NCI-H2196 (cell line): ENCODE measurements at regions not wholly inside any gene's neighbourhood (a gene's known extent, or its start where the extent isn't known, plus 50 kb on each side); places are given as distances from the start of the nearest gene placed in this dataset.

Experiments
- DNase-seq: peaks from one replicate; lab custom pipeline; 2025; ENCODE audit not compliant: unreplicated experiment; lab: John Stamatoyannopoulos, UW

DNA sequence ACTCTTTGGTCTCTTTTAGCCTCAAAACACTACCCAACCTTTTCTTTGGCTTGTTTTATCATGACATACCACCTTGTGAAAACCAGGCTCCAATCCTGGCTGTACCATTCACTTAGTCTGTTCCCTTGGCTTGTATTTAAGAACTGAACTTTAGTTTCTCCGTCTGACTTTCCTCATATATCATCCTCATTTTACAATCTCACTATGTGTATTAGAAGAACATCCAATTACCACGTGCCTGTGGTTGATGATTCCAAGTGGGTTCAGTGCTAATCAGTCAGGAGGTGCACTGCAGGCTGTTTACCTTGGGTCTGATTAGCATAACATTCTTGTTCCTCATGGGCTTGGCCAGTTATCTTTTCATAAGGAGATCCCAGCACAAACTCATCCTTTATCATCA is 144.8 kb upstream of the KLF14 start:
- no peak for DNase-seq

DNA sequence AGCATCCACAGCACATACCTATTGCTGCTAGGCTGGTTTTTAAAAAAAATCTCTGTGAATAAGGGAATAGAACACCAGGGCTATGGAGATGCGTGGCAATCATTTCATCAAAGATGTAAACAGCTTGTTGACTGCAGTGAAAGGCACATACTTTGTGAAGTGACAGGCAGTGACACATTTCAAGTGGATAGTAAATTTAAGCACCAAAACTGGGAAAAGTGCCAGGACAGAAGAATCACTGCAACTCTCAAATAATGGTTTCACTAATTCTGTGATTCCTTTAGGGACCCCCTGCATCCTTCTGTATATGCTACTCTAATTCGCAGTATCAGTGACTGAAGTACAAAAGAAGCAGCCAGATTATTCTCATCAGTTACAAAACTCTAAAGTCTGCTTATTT is 145.2 kb upstream of the KLF14 start:
- no peak for DNase-seq

DNA sequence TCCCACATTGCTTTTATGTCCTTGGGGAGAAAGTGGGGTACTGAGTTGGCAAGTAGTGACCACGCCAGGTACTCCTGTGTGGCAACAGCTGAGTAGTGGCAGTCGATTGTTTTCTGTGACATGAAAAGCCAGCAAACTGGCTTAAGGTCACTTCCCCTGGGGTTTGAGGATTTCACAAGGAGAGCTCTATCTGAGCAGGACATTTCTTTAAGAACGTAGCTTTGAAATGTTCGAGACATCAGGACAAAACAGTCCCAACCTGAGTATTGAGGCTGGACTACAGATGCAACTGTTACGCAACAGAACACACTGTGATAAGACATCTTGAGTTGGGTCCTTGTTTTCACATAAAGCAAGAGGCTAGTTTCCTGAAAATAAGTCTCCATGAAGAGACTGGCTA is 146.7 kb upstream of the KLF14 start:
- no peak for DNase-seq

DNA sequence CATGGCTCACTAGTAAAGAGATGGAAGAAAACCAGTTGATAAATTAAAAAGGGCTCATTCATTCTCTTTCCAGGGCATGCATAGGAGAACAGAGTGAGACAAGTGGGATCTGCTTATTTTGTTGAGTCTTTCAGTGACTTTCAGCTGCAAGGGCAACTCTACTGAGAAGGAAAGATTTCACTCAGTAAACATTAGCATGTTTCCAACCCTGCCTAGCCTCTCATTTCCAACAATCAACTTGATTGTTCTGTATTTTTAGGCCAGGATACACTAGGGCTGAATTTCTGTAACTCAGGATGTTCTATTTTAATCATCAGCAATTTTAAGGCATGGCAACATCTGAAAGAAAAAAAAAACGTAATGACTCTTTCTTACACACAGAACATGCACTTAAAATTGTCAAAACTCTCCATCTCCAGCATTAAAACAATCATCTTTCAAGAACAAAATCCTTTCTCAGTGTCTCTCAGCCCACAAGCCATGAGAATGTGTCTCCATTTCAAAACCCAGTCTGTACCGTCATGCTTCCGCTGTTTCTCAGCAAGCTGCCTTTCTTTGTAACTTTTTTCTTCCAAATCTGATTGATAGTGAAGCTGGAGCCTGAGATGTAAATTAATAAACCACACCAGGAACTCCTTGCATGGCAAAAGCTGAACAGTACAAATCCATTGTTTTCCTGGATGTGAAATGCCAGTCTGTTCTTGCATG is 147.2 kb upstream of the KLF14 start:
- no peak for DNase-seq

DNA sequence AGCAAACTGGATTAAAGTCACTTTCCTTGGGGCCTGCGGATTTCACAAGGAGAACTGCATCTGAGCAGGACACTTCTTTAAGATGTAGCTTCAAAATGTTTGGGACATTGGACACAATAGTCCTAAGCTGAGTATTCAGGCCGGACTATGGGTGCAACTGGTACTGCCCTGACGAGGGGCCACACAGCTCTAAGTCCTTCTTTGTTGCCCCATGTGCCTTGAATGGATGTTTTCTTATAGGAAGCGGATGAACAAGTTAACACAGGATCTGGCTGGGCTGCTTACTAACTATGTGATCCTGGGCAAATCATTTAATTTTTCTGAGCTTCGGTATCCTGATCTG is 147.8 kb upstream of the KLF14 start:
- no peak for DNase-seq

DNA sequence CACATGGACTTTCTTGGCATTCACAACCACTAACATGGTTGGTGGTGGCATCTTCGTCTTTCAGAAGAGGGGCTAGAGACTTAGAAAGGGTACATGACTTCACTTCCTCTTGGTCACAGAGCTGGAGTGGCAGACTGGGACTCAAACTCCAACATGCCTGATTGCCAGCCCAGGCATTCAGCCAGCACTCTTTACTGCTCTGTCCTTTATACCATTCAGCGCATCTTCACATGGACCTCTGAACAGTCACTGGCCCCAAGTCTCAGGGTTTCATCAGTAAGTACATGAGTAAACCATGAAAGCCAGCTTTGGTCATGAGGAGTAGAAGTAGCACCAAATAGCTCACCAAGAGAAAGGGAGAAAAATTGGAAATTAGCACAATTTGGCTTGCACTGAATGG is 148.4 kb upstream of the KLF14 start:
- DNase-seq, result no peak

DNA sequence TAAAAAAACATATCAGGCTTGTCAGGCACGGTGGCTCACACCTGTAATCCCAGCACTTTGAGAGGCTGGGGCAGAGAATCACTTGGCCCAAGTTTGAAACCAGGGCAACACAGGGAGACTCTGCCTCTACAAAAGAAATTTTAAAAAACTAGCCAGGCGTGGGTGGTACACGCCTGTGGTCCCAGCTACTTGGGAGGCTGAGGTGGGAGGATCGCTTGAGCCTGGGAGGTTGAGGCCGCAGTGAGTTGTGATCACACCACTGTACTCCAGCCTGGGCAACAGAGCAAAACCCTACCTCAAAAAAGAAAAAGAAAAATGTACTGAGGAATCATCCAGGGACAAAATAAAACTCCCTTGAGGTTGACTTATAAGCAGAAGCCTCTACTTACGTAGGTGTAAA is 149.9 kb upstream of the KLF14 start:
- DNase-seq, result no peak

DNA sequence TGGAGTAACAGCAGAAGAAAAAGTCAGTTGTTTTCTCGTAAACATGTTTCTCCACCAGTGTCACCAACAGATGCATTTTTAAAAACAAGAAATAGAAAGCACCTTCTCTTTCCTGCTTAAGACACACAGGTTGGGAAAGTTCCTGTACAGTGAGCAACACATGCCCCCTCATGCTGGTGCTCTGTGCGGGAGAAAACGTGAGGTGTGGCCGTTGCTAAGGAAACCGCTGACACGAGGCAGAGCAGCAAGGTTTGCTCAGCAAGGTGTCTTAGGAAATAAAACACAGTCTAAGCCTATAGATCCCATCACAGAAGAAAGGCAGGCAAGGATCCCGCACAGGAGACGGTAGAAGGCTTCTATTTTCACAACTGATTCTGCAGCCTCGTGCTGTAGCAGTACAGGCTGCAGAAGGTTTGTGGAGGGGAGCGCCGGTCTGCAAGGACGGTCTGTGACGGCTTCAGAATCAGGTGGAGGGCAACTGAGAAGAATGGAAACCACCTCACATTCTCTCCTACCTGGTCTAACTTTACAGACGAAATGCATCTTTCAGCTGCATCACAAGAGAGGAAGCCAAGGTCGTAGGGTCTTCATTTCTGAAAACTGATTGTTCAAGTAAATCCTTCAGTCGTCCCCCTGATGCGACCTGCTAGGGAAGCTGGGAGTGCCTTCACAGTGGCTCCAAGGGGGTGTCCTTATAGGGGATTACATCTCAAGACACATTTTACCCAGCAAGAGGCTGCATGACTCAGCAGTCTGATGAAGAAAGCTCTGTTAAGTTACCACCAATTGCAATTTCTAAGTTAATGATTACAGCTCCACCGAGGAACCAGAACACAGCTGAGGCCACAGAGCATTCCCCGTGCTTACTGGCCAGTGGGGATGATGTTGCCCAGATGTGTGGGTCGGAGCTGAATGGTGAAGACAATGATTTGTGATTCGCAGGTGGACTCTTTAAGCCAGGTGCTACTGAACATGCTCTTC is 150.7 kb upstream of the KLF14 start:
- no peak for DNase-seq

DNA sequence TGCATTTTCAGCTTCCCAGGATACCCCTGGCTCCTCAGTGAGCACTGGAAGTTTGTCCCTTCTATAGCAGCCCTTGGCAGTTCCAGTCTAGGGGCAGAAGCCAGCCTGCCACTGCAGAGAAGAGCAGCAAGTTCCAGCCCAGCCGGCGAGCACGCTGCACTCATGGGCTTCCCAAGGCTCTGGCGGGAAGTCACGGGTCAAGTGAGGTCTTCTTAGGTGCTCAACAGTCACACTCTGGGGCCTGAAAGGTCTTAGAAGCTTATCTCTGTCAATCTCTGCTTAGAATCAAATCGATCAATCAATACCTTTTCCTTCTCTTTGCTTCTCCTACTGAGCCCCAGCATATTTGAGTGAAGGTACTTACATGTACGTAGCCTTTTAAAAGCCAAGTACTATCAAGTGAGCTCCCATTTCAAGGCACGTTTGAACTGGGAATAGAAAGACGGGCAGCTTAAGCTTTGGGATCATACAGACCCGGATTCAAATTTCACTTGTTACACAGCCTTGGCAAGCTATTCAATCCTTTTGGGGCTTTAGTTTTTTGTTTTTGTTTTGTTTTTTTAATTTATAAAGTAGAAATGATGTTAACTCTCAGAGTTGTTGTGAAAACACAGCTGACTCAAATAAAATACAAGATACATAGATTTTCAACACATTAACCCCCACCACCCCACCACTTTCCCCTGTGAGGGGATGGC is 152.6 kb upstream of the KLF14 start:
- no peak for DNase-seq

DNA sequence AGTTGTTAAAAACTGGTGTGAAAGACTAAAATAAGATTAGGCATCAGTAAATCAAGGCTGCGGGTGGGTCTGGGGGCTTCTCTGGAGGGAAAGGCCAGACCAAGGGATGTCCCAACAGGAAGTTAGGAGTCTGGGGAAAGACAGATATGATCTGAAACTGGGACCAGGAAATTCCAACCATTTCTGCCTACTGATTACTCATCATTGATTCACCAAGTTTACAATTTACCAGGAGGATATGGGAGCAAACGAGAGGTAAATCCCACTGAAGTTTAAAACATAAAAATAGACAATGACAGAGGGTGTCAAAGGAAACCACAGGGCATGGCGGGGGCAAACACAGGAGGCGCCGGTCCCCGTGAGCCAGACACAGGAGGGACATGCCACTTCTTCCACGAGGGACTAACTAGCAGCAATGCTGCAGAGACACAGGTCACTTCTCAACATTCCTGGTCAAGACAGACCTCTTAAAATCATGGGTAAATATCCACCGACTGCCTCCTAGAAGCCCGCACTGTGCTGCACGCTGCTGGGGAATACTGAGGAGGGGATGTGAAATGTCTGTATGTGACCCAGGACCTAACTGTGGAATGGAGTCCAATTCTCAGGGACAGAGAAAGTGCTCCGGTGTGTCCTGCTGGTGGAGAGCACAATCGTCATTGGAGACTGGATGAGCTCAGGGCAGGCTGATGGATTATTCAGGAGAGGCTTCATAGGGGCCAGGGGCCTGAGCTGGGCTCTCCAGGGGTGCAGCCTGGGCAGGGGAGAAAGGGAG is 153.4 kb upstream of the KLF14 start:
- no peak for DNase-seq

DNA sequence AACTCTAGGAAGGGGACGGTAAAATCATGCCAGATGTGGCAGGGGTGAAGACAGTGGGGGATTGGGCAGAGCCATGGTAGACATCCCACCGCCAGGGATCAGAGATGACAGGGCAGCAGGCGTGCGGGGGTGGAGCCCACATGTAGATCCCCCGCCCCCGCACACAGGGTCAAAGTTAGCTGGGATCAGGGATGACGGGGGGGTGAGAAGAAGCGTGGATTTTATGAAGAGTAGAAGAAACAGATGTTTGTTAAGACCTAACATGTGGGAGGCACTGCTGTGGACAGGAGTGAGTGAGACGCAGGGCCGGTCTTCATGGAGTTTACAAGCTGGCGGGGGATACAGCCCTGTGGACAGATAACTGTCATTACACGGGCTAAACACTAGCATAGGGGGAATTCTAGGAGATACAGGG is 154.0 kb upstream of the KLF14 start:
- DNase-seq, result no peak

DNA sequence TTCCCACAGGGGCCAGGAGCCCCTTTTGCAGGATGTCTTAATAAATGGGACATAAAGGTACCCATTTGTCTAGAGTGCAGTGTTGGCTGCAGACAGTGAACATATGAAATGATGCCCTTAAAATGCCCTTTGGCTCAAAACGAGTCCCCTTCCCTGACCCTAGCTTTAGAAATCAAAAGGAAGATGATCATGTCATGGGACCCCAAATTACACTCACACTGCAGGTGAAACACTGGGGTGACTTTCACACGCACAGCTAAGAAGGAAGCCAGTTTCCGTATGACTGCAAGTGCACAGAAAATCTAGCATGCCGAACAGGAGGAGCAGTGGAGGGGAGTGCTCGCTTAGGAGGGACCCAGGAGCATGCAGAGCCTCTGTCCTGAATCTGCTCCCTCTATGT is 154.5 kb upstream of the KLF14 start:
- DNase-seq, result no peak

DNA sequence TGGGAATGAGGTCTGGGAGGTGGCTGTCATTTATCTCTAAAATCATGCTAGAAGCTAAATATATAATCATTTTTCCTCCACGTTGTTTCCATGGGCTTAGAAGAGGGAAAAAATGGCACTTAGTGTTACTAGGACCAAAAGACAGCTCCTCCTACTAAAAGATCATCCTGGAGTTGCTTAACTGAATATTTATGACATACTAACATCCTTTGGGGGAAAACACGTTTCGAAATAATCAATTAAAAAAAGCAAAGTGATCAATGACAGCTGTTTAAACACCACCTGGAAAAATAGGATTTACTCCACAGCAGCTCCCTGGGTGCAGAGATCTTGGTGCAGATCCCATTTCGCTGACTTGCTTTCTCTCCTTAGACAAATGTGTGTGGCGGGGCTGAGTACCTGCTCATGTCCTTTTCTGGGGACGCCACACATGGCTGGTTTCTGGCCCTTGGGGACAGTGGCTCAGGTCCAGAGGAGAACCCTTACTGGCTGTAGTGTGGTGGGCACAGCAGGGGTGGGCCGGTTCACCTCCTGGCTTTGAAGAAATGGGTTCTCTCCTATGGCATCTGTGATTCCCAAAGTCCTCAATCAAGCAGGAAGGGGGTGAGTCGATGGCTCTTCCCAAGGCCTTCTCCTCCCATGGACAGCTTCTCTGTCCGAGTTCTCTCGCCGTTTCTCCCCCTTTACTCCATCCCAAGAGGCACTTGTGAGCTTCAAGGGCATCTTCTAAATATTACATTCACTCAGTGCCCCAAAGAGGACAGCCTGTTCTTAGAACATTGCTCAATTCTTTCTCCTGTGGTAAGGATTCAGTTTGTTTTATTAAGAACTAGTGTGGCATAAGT is 156.4 kb upstream of the KLF14 start:
- DNase-seq, result no peak

DNA sequence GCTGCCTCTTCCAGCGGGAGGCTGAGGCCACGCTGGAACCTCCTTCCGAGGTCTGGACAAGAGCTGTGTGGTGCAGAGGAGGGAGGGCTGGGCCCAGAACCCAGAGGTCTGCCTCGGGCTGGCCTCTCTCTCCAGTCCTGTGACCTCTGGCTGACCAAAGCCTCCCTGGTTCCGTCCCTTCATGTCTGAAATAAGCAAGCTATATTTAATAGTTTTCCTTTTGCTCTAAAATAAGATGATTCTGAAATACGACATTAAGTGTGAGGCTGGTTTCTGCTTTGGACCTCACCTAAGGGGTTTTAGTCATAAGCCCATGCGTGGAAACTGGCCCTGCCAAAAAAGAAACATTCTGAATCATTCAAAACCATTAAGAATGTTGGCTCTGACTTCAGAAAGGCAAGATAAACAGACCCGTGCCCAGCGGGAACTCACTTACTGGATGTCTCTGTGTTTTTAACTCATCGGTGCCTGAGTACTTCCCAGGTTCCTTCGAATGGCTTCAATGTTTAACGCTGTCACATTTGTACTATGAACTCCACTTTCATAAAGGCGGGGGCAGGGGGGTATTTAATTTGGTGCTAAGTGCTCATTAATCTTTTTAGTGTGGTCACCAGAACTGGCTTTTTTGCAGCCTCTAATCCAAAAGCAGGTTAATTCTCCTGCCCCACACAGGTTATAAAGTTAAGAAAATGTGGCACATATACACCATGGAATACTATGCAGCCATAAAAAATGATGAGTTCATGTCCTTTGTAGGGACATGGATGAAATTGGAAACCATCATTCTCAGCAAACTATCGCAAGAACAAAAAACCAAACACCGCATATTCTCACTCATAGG is 157.5 kb upstream of the KLF14 start:
- no peak for DNase-seq

DNA sequence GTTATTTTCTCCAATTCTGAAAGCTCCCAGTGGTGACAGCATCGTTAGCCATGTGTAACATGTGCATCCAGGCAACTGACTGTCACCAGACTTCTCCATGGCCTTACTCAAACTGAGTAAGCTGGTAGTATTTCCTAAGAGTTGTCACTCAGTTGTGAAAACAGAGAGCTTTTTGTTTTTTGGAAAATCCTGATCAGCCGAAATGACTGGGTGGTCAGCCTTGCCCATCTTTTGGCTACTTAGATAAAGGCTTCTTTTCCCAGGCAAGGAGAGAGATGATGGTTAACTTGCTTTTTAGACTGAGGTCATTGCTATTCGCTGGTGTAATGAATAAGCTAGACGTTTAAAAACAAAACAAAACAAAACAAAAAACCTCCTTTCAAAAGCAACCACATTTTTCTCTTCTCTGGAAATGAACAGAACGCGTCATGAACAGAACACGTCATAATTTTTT is 159.5 kb upstream of the KLF14 start:
- DNase-seq, result no peak

DNA sequence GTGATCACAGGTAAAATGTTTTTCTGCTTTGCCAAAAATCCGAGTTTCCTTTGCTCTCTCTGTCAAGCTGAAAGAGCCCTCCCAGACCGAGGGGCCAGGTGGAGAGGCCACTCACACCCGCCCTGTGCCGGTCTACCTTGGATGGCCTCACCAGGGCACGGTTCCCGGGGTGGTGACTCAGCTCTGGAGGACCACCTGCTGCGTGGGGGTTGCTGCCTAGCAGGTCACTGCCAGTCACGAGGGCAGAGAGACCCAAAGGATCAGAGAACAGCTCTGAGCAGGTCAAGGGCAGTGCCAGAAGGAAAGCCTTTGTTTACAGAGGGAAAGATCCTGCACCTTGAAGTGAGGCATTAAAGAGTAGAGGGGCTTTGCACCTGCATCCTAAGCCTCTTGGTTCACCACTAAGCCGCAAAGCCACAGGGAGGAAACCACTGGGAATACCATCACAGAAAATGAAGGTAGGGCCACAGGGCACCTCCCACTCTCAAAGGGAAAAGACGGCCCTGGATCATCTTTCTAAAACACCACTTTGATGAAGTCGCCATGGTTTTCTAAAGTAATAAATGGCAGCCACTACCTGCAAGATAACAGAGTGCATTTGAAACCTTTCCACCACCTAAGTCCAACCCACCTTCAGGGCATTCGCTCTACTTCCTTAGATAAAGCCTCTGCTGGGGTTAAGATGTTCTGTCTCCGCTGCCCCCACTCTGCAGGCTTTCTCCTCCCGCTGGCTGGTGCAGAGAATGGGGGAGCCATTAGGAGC is 160.3 kb upstream of the KLF14 start:
- DNase-seq, result peak; percentile 38

DNA sequence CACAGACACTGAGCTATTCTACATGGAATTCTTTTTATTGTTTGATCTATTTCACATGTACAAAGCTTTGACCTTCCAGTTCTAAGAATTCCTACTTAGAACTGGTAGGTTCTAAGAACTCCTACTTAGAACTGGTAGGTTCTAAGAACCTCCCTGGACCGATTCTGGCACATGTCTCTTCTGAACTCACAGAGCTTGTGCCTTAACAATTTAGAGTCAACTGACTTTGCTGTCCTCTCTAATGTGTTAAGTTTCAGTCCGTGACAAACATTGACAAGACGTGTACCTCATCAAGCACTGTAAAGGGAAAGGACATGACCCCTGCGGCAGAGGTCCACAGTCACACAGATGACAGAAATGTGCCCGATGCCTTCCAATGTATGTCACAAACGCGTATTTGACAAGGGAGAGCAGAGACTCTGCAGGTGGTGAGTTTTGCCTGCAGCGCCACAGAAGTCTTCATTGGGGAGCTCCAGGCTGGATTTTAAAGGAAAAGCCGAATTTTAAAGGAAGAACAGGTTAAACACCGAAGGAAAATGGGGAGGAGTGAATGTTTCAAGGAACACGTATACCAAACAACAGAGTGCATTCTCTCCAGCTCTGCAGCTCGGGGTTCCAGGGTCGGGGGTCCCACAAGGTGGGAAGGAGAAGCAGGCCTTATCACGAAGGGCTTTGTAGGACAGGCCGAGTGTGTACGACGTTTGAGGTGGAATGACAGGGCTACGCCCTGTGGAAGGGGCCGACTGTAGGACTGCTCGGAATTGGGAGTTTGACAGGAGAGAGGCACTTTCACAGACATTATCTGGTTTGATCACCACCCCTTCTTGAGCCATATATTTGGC is 161.1 kb upstream of the KLF14 start:
- DNase-seq, result no peak
